H9 (cell line): ENCODE measurements at regions not wholly inside any gene's neighbourhood (a gene's known extent, or its start where the extent isn't known, plus 50 kb on each side); places are given as distances from the start of the nearest gene placed in this dataset.

Experiments used
- DNase-seq: peaks from one replicate; pipeline ENCODE4 v3.0.0-alpha.2; 2017
- H2AFZ ChIP-seq: one replicate; pipeline ENCODE4 v1.6.1; 2013; ENCODE audit warnings: mild to moderate bottlenecking, low read length, control low read depth, moderate library complexity
- H2AK5ac ChIP-seq: 2 replicates; pipeline ENCODE4 v1.6.1; 2013; ENCODE audit warnings: low read length, control low read depth, mixed read lengths; ENCODE audit not compliant: insufficient read length
- H2BK120ac ChIP-seq: one replicate; pipeline ENCODE4 v1.6.1; 2013; ENCODE audit warnings: low read depth, mild to moderate bottlenecking, low read length, control low read depth, inconsistent platforms; ENCODE audit not compliant: poor library complexity, severe bottlenecking
- H2BK12ac ChIP-seq: 2 replicates; pipeline ENCODE4 v1.6.1; 2013; ENCODE audit warnings: low read length, control low read depth, mixed read lengths, low read depth; ENCODE audit not compliant: insufficient read length
- H2BK15ac ChIP-seq: 2 replicates; pipeline ENCODE4 v1.6.1; 2013; ENCODE audit warnings: low read depth, low read length, control low read depth
- H2BK20ac ChIP-seq: one replicate; pipeline ENCODE4 v1.6.1; 2013; ENCODE audit warnings: low read depth, mild to moderate bottlenecking, low read length, control low read depth, inconsistent platforms; ENCODE audit not compliant: poor library complexity, severe bottlenecking
- H2BK5ac ChIP-seq: 2 replicates; pipeline ENCODE4 v1.6.1; 2013; ENCODE audit warnings: low read length, control low read depth, mixed read lengths; ENCODE audit not compliant: insufficient read length
- H3K14ac ChIP-seq: 2 replicates; pipeline ENCODE4 v1.6.1; 2013; ENCODE audit warnings: low read length, control low read depth; ENCODE audit not compliant: insufficient read depth
- H3K18ac ChIP-seq: 2 replicates; pipeline ENCODE4 v1.6.1; 2013; ENCODE audit warnings: low read depth, mild to moderate bottlenecking, mixed read lengths, low read length, control low read depth; ENCODE audit not compliant: insufficient read length
- H3K23ac ChIP-seq: 2 replicates; pipeline ENCODE4 v1.6.1; 2013; ENCODE audit warnings: low read length, control low read depth, mixed read lengths, low read depth; ENCODE audit not compliant: insufficient read length
- H3K23me2 ChIP-seq: 2 replicates; pipeline ENCODE4 v1.6.1; 2013; ENCODE audit warnings: low read depth, mild to moderate bottlenecking, mixed read lengths, low read length, control low read depth; ENCODE audit not compliant: insufficient read length, poor library complexity, severe bottlenecking
- H3K27ac ChIP-seq: 2 replicates; pipeline ENCODE4 v1.5.1; 2013; ENCODE audit warnings: low read length, control low read depth, mixed read lengths, low read depth; ENCODE audit not compliant: insufficient read length
- H3K27me3 ChIP-seq: 2 replicates; pipeline ENCODE4 v1.6.1; 2013; ENCODE audit warnings: low read length, control low read depth, inconsistent platforms; ENCODE audit not compliant: insufficient read depth
- H3K4ac ChIP-seq: 2 replicates; pipeline ENCODE4 v1.6.1; 2013; ENCODE audit warnings: low read depth, mild to moderate bottlenecking, control low read depth, inconsistent platforms, low read length, moderate library complexity
- H3K4me1 ChIP-seq: 2 replicates; pipeline ENCODE4 v1.6.1; 2013; ENCODE audit warnings: low read length, control low read depth, inconsistent platforms; ENCODE audit not compliant: insufficient read depth
- H3K4me2 ChIP-seq: 2 replicates; pipeline ENCODE4 v1.6.1; 2013; ENCODE audit warnings: low read length, control low read depth, mixed read lengths; ENCODE audit not compliant: insufficient read length, insufficient read depth
- H3K56ac ChIP-seq: 2 replicates; pipeline ENCODE4 v1.6.1; 2013; ENCODE audit warnings: low read depth, mild to moderate bottlenecking, mixed read lengths, low read length, control low read depth; ENCODE audit not compliant: insufficient read length
- H3K79me1 ChIP-seq: 2 replicates; pipeline ENCODE4 v1.6.1; 2013; ENCODE audit warnings: low read depth, mild to moderate bottlenecking, moderate library complexity, low read length, control low read depth, inconsistent platforms; ENCODE audit not compliant: insufficient read depth, poor library complexity, severe bottlenecking
- H3K79me2 ChIP-seq: 2 replicates; pipeline ENCODE4 v1.6.1; 2013; ENCODE audit warnings: low read length, control low read depth, inconsistent platforms; ENCODE audit not compliant: insufficient read depth
- H3K9ac ChIP-seq: 2 replicates; pipeline ENCODE4 v1.6.1; 2013; ENCODE audit warnings: low read length, control low read depth, mixed read lengths; ENCODE audit not compliant: insufficient read length; ENCODE audit errors: extremely low read depth
- H3K9me3 ChIP-seq: one replicate; pipeline ENCODE4 v1.6.1; 2013; ENCODE audit warnings: low read depth, low read length, inconsistent platforms; ENCODE audit not compliant: control insufficient read depth
- H3T11ph ChIP-seq: one replicate; pipeline ENCODE4 v1.6.1; 2013; ENCODE audit warnings: mild to moderate bottlenecking, low read length, control low read depth, inconsistent platforms
- H4K20me1 ChIP-seq: one replicate; pipeline ENCODE4 v1.6.1; 2013; ENCODE audit not compliant: control insufficient read depth, insufficient read length, insufficient read depth
- H4K5ac ChIP-seq: 2 replicates; pipeline ENCODE4 v1.6.1; 2013; ENCODE audit warnings: low read depth, mild to moderate bottlenecking, mixed read lengths, low read length, control low read depth; ENCODE audit not compliant: insufficient read length
- H4K8ac ChIP-seq: replicated peaks from 2 replicates; pipeline ENCODE4 v1.6.1; 2013; ENCODE audit warnings: low read length, control low read depth, mixed read lengths, low read depth; ENCODE audit not compliant: insufficient read length
- H4K91ac ChIP-seq: 2 replicates; pipeline ENCODE4 v1.6.1; 2013; ENCODE audit warnings: low read depth, mild to moderate bottlenecking, moderate library complexity, mixed read lengths, low read length, control low read depth; ENCODE audit not compliant: insufficient read length
- H3K27ac Mint-ChIP-seq, 3 experiments: 2 replicates in 2 of 3; 3 replicates in 1 of 3; pipeline ENCODE4 v1.8.0; 2020 to 2021; ENCODE audit warnings: mixed read lengths in 3 of 3, mild to moderate bottlenecking in 1 of 3, moderate library complexity in 1 of 3
- H3K27me3 Mint-ChIP-seq: 2 replicates; pipeline ENCODE4 v1.8.0; 2021; ENCODE audit warnings: low read depth, mild to moderate bottlenecking, moderate library complexity, mixed read lengths
- H3K36me3 Mint-ChIP-seq, 3 experiments: 2 replicates in 2 of 3; 3 replicates in 1 of 3; pipeline ENCODE4 v1.8.0; 2020 to 2021; ENCODE audit warnings: low read depth in 3 of 3, mixed read lengths in 3 of 3; ENCODE audit not compliant: insufficient read depth in 1 of 3
- H3K4me1 Mint-ChIP-seq, 2 experiments: 2 replicates each; pipeline ENCODE4 v1.8.0; 2020; ENCODE audit warnings: mixed read lengths in 2 of 2
- H3K4me3 Mint-ChIP-seq, 2 experiments: 2 replicates in 1 of 2; 3 replicates in 1 of 2; pipeline ENCODE4 v1.8.0; 2020 to 2021; ENCODE audit warnings: mild to moderate bottlenecking in 2 of 2, mixed read lengths in 2 of 2, moderate library complexity in 1 of 2
- H3K9me3 Mint-ChIP-seq, 2 experiments: 2 replicates in 1 of 2; 3 replicates in 1 of 2; pipeline ENCODE4 v1.8.0; 2020; ENCODE audit warnings: mild to moderate bottlenecking in 2 of 2, mixed read lengths in 2 of 2, moderate library complexity in 1 of 2
- WGBS: extraction: QIAGEN DNeasy Blood & Tissue Kit; methylation state at CpG from one replicate; pipeline ENCODE4 v1.1.7; 2013; ENCODE audit warnings: missing lambda C conversion rate, low lambda C conversion rate, mixed read lengths; ENCODE audit not compliant: insufficient read length; ENCODE audit errors: extremely low coverage; 5-methylcytosine and 5-hydroxymethylcytosine counted together
- TF ChIP-seq, protein P1 (sequence below): fragments of 200-600 bp; sonication (generic); conservative IDR thresholded peaks from 3 replicates; pipeline ENCODE4 v1.8.0; 2021; ENCODE audit warnings: antibody characterized with exemption, mild to moderate bottlenecking

DNA sequence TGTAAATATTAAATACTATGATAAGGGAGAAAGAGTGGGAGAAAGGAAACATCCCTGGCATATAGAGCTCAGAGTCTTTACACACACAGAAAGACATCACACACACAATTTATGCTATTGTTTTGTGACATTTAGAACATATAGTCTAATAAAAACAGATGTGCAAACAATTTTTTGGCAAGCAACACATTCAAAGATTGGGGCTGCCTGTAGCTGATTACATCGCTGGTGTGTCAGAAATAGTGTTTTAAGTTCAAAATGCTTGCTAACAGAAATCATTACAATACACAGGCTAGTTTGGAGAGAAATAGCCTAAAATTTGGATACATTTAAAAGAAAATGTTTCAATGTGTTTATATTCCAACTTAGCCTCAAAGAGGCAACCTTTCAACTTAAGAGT is 256.7 kb upstream of the NPVF start:
- no peak overlapping the region for H2BK120ac ChIP-seq
- H3T11ph ChIP-seq = no peak overlapping the region
- no peaks in the 10 kb centered on the region for H3K9me3 ChIP-seq
- H3K4me1 ChIP-seq = no peaks in the 10 kb centered on the region
- no peak overlapping the region for H2BK12ac ChIP-seq
- no peak overlapping the region for H2BK15ac ChIP-seq
- H3K56ac ChIP-seq = no peak overlapping the region
- H3K18ac ChIP-seq = no peak overlapping the region
- WGBS = no CpG with 5 or more reads among the region's 1 CpG
- H3K36me3 Mint-ChIP-seq = no peaks in the 10 kb centered on the region
- H3K79me2 ChIP-seq = no peaks in the 10 kb centered on the region
- H3K27ac ChIP-seq = no peak overlapping the region
- H4K5ac ChIP-seq = no peak overlapping the region
- DNase-seq = no peak
- H3K27me3 ChIP-seq = no peaks in the 10 kb centered on the region
- H2AFZ ChIP-seq = no peak overlapping the region
- H3K9me3 Mint-ChIP-seq = no peaks in the 10 kb centered on the region; a peak in 1 of 5 replicates
- no peaks in the 10 kb centered on the region for H3K79me1 ChIP-seq
- no peaks in the 10 kb centered on the region for H3K23me2 ChIP-seq
- no peak overlapping the region for H2AK5ac ChIP-seq
- no peak overlapping the region for H3K4me2 ChIP-seq
- H3K14ac ChIP-seq = no peak overlapping the region
- H3K27ac Mint-ChIP-seq = no peak overlapping the region
- no peaks in the 10 kb centered on the region for H3K27me3 Mint-ChIP-seq
- no peak overlapping the region for H3K9ac ChIP-seq
- peaks cover 0 to 2% of the 10 kb centered on the region in 2 experiments; a peak in 2 of 4 replicates for H3K4me1 Mint-ChIP-seq
- no peaks in the 10 kb centered on the region for H4K20me1 ChIP-seq
- TF ChIP-seq, protein P1, sequence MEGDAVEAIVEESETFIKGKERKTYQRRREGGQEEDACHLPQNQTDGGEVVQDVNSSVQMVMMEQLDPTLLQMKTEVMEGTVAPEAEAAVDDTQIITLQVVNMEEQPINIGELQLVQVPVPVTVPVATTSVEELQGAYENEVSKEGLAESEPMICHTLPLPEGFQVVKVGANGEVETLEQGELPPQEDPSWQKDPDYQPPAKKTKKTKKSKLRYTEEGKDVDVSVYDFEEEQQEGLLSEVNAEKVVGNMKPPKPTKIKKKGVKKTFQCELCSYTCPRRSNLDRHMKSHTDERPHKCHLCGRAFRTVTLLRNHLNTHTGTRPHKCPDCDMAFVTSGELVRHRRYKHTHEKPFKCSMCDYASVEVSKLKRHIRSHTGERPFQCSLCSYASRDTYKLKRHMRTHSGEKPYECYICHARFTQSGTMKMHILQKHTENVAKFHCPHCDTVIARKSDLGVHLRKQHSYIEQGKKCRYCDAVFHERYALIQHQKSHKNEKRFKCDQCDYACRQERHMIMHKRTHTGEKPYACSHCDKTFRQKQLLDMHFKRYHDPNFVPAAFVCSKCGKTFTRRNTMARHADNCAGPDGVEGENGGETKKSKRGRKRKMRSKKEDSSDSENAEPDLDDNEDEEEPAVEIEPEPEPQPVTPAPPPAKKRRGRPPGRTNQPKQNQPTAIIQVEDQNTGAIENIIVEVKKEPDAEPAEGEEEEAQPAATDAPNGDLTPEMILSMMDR = no peak
- no peak overlapping the region for H2BK5ac ChIP-seq
- no peak overlapping the region for H2BK20ac ChIP-seq
- no peak overlapping the region for H4K91ac ChIP-seq
- no peak overlapping the region for H3K4ac ChIP-seq
- no peak overlapping the region for H3K23ac ChIP-seq
- H3K4me3 Mint-ChIP-seq = no peak overlapping the region
- no peak overlapping the region for H4K8ac ChIP-seq
